ENCODE measurements at regions not wholly inside any gene's neighbourhood (a gene's known extent, or its start where the extent isn't known, plus 50 kb on each side); places are given as distances from the start of the nearest gene placed in this dataset.

DNA sequence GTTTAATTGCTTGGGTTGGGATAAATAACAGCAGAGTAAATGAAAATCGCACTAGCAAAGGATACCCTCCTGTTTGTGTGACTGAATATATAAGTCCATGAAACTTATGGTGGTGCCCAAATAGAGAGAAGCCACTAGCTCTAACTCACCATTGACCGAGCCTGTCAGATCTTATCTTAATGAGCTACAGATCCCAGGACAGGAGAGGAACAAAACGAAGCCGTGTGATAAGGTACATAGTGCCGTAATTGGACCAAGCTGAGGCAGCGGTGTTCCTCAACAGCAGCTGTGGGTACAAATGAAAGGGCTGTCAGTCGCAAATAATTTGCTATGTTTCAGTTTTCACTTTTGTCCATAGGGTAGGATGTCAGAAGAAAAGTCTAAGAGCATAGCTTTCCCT, 276.1 kb downstream of the PTBP2 start:
- DNase-seq = no peak

DNA sequence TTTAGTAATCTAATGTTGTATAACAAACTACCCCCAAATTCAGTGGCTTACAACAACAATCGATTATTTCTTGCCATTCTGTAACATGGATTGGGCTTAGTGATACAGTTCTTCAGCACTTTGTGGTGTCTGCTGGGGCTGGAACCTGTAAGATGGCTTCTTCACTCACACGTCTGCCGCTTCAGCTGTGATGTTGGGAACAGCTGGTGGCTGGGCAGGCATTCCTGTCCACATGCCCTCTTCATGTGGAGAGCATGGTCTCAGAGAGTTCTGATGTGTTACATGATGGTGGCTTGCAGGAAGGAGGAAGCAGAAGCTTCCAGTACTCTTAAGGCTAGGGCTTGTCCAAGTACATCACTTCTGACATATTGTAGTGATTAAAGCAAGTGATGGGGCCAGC, 276.9 kb downstream of the PTBP2 start:
- no peak for DNase-seq

DNA sequence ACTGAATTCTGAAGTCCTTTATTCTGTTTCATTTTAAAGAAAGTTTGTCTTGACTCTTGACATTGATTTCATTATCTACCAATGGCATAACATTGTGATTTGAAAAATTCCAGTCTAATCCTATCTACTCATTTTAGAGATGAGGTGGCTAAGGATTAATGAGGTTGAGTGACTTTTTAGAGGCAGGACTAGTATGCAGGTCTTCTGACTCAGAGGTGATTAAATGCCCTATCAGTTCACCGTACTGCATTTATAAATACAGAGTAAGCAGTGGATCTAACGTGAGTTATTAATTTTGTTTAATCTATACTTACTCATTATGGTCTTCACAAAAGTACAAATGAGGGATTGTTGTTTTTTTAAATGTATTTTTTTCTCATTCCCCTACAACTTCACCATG, 277.6 kb downstream of the PTBP2 start:
- no peak for DNase-seq

DNA sequence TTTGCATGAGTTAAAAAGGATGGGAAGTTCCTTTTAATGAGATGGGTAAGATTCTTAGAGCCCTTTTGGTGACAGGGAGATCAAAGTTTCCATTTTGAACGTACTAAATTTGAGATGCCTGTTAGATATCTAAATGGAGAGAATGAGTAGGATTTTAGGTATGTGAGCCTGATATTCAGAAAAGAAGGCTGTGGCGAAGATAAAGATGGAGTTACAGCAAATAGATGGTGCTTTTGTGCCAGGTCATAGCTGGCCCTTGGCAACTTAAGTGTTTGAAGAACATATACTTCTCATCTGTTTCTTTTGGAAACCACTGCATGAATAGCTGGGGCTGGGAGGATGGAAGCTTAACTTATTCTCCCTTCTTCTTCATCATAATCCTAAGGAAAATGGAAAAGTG, 282.5 kb downstream of the PTBP2 start:
- DNase-seq = no peak

DNA sequence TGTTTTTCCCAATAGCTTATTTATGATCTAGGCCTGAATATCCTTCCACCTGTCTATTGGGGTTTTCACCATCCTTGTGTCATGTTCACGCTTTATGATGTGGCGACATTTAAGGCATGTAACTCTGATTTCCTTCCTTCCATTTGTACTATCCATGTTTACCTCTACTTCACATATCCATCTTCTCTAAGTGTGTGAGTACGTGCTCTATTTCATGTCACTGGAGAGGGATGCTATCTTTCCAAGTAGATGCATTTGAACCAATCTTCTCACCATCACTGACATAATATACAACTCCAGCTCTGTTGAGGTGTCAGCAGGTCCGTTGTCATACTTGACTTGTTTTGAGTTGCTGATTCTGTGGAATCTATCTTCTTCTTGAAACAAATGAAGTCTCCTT, 283.2 kb downstream of the PTBP2 start:
- no peak for DNase-seq

DNA sequence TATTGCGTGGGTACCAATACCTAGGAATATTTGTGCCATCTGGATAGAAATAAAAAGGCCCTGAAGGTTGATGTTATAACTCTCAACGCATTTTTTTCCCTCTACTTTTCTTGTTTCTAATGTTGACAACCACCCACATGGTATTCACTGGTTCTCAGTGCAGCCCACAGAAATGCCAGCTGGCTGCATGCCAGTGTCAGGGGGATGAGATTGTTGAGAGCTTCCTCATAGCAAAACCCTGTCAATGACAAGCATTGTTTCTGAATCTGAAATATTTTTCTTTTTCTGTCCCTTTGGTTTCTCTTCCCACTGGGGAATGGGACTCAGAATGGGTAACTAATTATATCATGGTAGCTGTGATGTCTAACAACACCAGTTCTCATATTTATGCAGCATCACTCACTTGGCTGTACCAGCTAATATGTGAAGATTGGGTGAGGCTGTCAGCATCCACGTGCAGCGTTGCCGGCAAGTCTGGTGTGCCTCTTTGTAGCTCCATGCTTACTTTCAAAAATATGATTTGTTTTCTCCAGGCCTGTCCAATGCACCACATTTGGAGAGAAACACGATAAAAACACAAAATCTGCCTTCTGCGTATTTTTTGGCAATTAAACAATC, 284.6 kb downstream of the PTBP2 start:
- DNase-seq = peak; percentile 81

DNA sequence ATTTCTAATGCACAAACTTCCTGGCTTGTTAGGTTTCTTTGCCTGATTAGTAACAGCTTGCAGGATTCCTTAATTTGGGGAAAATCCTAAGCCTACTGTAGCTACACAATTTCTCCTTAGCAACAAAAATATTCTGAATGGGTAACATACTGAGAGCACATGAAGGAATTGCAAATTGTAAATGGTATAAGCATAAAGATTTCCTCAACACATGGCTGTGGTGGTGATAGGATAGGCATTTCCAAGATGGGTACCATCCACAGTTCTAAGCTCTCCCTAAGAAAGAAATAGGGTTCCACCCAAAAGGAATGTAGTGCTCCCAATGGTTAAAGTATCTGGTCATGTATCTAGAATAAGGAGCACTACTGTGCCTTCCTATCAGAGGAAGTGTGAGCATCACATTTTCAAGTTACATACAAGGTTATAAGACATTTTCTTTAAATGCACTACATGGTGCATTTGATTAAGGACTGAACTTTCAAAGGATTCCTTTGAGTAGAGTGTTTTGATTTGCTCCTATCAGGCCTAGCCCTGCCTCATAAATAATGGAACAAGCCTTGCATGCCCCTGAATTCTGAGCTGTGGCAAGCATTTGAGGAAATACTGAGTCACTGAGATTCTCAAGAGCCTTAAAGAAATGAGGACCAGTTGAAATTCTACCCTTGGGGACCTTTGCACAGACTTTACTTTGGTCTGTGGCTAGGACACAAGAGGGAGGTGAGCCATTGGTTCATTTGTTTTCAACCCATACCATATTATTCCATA, 286.4 kb downstream of the PTBP2 start:
- DNase-seq = no peak

DNA sequence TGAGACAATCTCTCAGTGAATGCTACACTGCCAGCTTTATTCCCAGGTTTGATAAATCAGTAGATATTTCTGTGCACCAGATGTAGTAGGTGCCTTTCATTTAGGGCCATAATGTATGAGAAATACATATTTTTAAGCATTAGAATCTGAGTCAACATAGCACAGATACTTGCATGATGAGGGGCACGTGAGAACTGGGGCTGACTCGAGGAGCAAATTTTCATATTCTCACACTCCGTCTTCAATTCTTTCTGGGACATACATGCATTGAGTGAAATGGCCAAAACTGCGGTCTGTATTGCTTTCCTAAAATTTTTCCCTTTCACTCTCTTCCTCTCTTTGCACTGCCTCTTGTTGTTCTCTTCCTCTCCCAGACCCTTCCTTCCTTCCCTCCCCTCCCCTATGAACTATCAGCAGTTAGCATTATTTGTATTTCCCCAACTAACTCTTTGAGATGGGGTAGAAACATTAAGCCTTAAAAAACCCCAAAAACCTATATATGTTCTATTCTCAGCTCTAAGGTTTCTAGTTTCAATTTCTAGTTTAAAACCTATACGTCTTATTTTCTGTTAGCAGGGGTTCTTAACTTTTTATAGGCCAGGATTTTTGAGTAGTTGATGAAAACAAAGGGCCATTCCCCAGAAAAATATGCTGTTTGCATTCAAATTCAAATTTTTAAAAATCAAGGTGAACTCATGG, 289.1 kb downstream of the PTBP2 start:
- no peak for DNase-seq

DNA sequence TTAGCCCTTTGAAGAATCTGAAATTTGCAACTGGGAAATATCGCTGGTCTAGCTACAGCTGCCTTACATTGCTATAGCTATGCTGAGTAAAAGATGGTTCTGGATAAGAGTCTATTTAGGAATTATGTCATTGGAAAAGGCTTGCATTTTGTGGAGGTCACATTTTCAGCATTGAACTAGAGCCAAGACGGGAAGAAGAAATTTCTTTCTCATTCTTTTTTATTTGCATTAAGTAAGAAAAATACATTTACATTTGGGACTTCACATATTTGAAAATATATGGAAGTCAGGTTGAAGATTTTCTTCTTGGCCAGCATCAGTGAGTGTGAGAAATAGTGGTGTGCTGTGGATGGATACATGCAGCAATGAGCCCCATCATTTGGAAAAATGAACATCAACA, 291.6 kb downstream of the PTBP2 start:
- DNase-seq = no peak

DNA sequence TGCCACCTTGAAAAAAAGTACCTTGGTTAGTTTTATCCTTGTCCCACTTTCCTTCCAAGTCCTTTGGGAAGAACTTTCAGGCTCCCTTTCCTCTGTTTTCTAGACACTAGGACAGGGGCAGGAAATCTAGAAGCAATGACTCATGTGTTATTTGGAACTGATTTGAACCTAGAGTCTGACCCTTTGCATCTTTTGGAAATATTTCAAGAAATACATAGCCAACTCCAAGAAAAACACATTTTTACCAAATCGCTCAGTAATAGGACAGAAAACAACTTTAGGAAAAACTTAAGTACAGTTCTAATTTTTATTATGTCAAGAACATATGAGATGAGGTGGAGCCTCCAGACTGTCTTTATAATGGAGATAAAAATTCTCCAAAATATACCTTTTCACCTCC, 292.4 kb downstream of the PTBP2 start:
- peak; percentile 75 for DNase-seq

DNA sequence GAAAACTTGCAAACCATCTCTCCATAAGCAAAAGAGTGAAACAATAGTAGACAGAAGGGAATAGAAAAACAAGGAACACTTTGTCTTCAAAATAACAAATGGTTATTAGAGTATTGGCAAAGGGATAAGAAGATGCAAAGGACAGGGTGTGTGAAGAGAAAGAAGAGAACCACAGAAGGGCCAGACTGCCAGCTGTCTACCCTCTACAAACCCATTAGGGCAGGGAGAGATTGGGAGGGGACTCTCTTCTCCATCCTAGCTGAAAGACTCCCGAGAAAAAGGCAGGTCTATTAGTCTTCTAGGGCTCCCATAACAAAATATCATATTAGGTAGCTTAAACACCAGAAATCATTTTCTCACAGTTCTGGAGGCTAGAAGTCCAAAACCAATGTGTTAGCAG, 292.8 kb downstream of the PTBP2 start:
- DNase-seq = no peak

DNA sequence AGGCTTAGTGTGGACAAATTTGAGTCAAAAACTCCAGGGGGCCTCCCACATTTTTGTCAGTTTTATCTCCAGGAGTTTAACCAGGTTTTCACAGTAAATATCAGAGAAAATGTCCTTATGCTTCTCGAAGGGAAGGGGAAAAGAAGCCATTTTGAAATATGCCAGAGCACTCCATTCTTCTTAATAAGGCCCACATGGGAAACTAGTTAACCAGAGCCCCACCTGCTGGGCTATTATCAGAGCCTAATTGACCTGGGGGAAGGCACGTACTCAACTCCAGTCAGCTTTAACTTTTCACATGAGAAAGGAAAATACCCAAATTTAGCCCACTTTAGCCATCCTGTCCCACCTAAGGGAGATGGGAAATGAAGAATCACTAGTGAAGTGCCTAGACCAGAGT, 296.3 kb downstream of the PTBP2 start:
- peak; percentile 38 for DNase-seq

All from dermis blood vessel endothelial cell (primary cell).